H1 (cell line): ENCODE measurements at regions not wholly inside any gene's neighbourhood (a gene's known extent, or its start where the extent isn't known, plus 50 kb on each side); places are given as distances from the start of the nearest gene placed in this dataset.

ENCODE experiments used
- CHD1 ChIP-seq: IDR thresholded peaks from 2 replicates; pipeline ENCODE4 v1.6.1; 2012; ENCODE audit warnings: low read depth, low read length, improper control_type of control experiment
- NRF1 ChIP-seq: IDR thresholded peaks from 2 replicates; pipeline ENCODE4 v1.6.1; 2011; ENCODE audit warnings: mild to moderate bottlenecking, low read depth, low read length, improper control_type of control experiment
- SRF ChIP-seq: IDR thresholded peaks from 2 replicates; pipeline ENCODE4 v1.6.1; 2011; ENCODE audit warnings: mild to moderate bottlenecking, low read depth, low read length, moderate library complexity

- TF ChIP-seq CHD1 = no peak
- TF ChIP-seq SRF = no peak
- TF ChIP-seq NRF1 = no peak
These were observed 60.0 kb upstream of the ITSN2 start (continued) for GRCh38 chr2:24420373-24420772.
